ENCODE measurements at regions not wholly inside any gene's neighbourhood (a gene's known extent, or its start where the extent isn't known, plus 50 kb on each side); places are given as distances from the start of the nearest gene placed in this dataset.

GRCh38 chrX:22430701-22431100, 158.0 kb downstream of the CBLL2 start:
- no peak overlapping the region for H3K4me3 ChIP-seq (ENCODE audit: low read depth, low read length)
- no peak for TF ChIP-seq CTCF (IDR thresholded peaks at IDR 0.05; ENCODE audit: insufficient read depth, low read depth, low read length)
- DNase-seq (ENCODE audit: low read depth), result no peak

- DNase-seq (ENCODE audit: low read depth), result no peak
These were observed 160.8 kb downstream of the CBLL2 start for GRCh38 chrX:22433292-22434070.

GRCh38 chrX:22445880-22446279, 173.2 kb downstream of the CBLL2 start:
- no peak overlapping the region for H3K4me3 ChIP-seq (ENCODE audit: low read depth, low read length)
- no peak for TF ChIP-seq CTCF (IDR thresholded peaks at IDR 0.05; ENCODE audit: insufficient read depth, low read depth, low read length)

More at GRCh38 chrX:22433292-22434070, 160.8 kb downstream of the CBLL2 start:
- TF ChIP-seq CTCF (IDR thresholded peaks at IDR 0.05; ENCODE audit: insufficient read depth, low read depth, low read length), result no peak
- H3K4me3 ChIP-seq (ENCODE audit: low read depth, low read length), result no peak overlapping the region

GRCh38 chrX:22462959-22463358, 190.2 kb downstream of the CBLL2 start:
- TF ChIP-seq CTCF (IDR thresholded peaks at IDR 0.05; ENCODE audit: insufficient read depth, low read depth, low read length), result no peak
- DNase-seq (ENCODE audit: low read depth), result no peak
- H3K4me3 ChIP-seq (ENCODE audit: low read depth, low read length), result no peak overlapping the region

More at GRCh38 chrX:22445880-22446279, 173.2 kb downstream of the CBLL2 start:
- no peak for DNase-seq (ENCODE audit: low read depth)

- H3K4me3 ChIP-seq (ENCODE audit: low read depth, low read length), result no peak overlapping the region
- no peak for DNase-seq (ENCODE audit: low read depth)
- TF ChIP-seq CTCF (IDR thresholded peaks at IDR 0.05; ENCODE audit: insufficient read depth, low read depth, low read length), result no peak
These were observed 194.9 kb downstream of the CBLL2 start for GRCh38 chrX:22467571-22467970.

GRCh38 chrX:22481436-22481835, 208.7 kb downstream of the CBLL2 start:
- no peak overlapping the region for H3K4me3 ChIP-seq (ENCODE audit: low read depth, low read length)
- no peak for TF ChIP-seq CTCF (IDR thresholded peaks at IDR 0.05; ENCODE audit: insufficient read depth, low read depth, low read length)
- no peak for DNase-seq (ENCODE audit: low read depth)

GRCh38 chrX:22486296-22486695, 213.6 kb downstream of the CBLL2 start:
- peak; percentile 0 for DNase-seq (ENCODE audit: low read depth)
- no peak overlapping the region for H3K4me3 ChIP-seq (ENCODE audit: low read depth, low read length)
- no peak for TF ChIP-seq CTCF (IDR thresholded peaks at IDR 0.05; ENCODE audit: insufficient read depth, low read depth, low read length)
